HL-60 (cell line): ENCODE measurements at regions not wholly inside any gene's neighbourhood (a gene's known extent, or its start where the extent isn't known, plus 50 kb on each side); places are given as distances from the start of the nearest gene placed in this dataset.

Source experiments
- DNase-seq, 2 experiments: peaks; one replicate each; pipeline ENCODE4 v3.0.0-alpha.2; 2010 to 2020; ENCODE audit warnings: low read depth in 1 of 2, low spot score in 1 of 2
- H3K27ac ChIP-seq: fragments of 250-450 bp; sonication (Bioruptor Pico); replicated peaks from 2 replicates; pipeline ENCODE4 v1.5.1; 2020; ENCODE audit warnings: mild to moderate bottlenecking, moderate library complexity
- H3K27me3 ChIP-seq: fragments of 250-450 bp; sonication (Bioruptor Pico); 2 replicates; pipeline ENCODE4 v1.5.1; 2021; ENCODE audit warnings: mild to moderate bottlenecking, moderate library complexity; ENCODE audit not compliant: insufficient read depth, poor library complexity, severe bottlenecking
- H3K4me3 ChIP-seq: replicated peaks from 2 replicates; pipeline ENCODE4 v1.5.1; 2011; ENCODE audit warnings: mild to moderate bottlenecking, control low read depth, low read length; ENCODE audit not compliant: insufficient read depth
- CTCF ChIP-seq: IDR thresholded peaks from one replicate; pipeline ENCODE4 v1.5.1; 2011; ENCODE audit warnings: low read length, control low read depth, inconsistent platforms; ENCODE audit not compliant: insufficient read depth
- GABPA ChIP-seq: IDR thresholded peaks from 2 replicates; pipeline ENCODE4 v1.6.1; 2012; ENCODE audit warnings: low read depth
- POLR2AphosphoS5 ChIP-seq: IDR thresholded peaks from 2 replicates; pipeline ENCODE4 v1.6.1; 2012; ENCODE audit warnings: low read depth
- REST ChIP-seq: IDR thresholded peaks from 2 replicates; pipeline ENCODE4 v1.6.1; 2012; ENCODE audit warnings: low read depth; ENCODE audit not compliant: insufficient replicate concordance
- SPI1 ChIP-seq: IDR thresholded peaks from 2 replicates; pipeline ENCODE4 v1.6.1; 2012; ENCODE audit warnings: low read depth, mild to moderate bottlenecking, borderline replicate concordance

DNA sequence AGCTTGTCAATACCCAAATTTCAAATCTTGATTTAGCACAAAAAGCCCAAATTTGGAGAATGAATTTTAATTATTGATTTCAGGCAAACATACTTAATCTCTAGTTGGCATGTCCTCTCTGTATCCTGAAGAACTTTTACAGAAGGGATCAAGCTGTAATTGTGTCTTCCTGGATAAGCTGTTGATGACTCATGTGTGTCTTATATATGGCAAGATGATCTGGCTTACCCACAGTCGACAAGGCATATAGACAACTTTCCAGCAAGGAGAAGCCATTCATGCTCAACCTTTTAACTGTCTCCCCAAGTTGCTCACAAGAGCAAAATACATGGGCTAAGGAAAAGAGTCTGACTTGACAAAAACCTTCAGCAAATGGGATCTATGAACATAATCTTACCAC lies 112.5 kb upstream of the SLCO6A1 start:
- no peaks in the 10 kb centered on the region for H3K27me3 ChIP-seq

DNA sequence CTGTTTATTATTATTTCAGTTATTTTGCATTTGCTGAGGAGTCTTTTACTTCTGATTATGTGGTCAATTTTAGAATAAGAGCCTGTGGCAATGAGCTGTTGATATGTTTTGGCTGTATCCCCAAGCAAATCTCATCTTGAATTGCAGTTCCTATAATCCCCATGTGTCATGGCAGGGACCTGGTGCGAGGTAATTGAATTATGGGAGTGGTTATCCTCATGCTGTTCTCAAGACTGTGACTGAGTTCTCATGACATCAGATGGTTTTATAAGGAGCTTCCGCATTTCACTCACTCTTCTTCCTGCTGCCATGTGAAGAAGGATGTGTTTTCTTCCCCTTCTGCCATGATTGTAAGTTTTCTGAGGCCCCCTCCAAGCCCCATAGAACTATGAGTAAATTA lies 114.9 kb upstream of the SLCO6A1 start:
- Histone ChIP-seq H3K27me3 (no peaks in the 10 kb centered on the region), H3K27ac (no peak overlapping the region), H3K4me3 (no peak overlapping the region)
- no peak for DNase-seq
- TF ChIP-seq POLR2AphosphoS5 = no peak
- no peak for TF ChIP-seq GABPA
- no peak for TF ChIP-seq REST
- TF ChIP-seq SPI1 = no peak
- no peak for TF ChIP-seq CTCF

More for the DNA sequence above, 112.5 kb upstream of the SLCO6A1 start:
- Histone ChIP-seq H3K27ac (no peak overlapping the region), H3K4me3 (no peak overlapping the region)
- DNase-seq = no peak
- TF ChIP-seq CTCF = no peak
- TF ChIP-seq GABPA = no peak
- TF ChIP-seq SPI1 = no peak
- no peak for TF ChIP-seq REST
- TF ChIP-seq POLR2AphosphoS5 = no peak

- no peak overlapping the region for H3K27ac ChIP-seq
- H3K27me3 ChIP-seq = no peaks in the 10 kb centered on the region
- no peak for TF ChIP-seq SPI1
- TF ChIP-seq CTCF = no peak
- TF ChIP-seq REST = no peak
- H3K4me3 ChIP-seq = no peak overlapping the region
- DNase-seq = no peak
Observed at GRCh38 chr5:102617191-102618187, 118.7 kb upstream of the SLCO6A1 start.
